ENCODE measurements at regions not wholly inside any gene's neighbourhood (a gene's known extent, or its start where the extent isn't known, plus 50 kb on each side); places are given as distances from the start of the nearest gene placed in this dataset.

- no peak for DNase-seq
Observed at GRCh38 chr15:37720267-37720666, 214.2 kb upstream of the TMCO5A start.

GRCh38 chr15:37731146-37731746, 203.2 kb upstream of the TMCO5A start:
- DNase-seq: no peak

- no peak for DNase-seq
Observed at GRCh38 chr15:37733628-37734027, 200.8 kb upstream of the TMCO5A start.

DNA sequence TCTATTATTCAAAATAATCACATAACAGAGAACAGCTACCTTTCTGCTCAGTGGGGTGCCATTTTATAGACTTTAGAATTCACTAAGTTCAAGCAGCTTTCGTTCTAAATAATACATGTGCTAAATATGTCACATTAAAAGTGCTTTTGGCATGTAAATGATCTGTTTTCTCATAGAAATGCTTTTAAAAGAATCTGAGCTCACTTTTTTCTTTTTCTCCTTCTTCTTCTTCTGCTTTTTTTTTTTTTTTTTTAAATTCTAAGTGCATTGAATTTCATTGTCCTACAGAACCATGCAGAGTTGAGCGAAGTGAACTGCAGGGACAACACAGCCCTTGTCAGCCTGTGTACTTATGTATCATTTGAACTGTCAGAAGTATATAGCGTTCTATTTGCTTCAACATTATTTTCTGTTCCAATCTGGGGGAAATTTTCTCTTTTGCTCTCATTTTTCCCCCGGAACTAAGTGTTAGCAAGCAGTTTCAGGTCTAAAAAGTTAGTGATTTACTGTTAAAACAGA, 193.8 kb upstream of the TMCO5A start:
- no peak for DNase-seq

GRCh38 chr15:37743826-37744225, 190.6 kb upstream of the TMCO5A start:
- no peak for DNase-seq

DNA sequence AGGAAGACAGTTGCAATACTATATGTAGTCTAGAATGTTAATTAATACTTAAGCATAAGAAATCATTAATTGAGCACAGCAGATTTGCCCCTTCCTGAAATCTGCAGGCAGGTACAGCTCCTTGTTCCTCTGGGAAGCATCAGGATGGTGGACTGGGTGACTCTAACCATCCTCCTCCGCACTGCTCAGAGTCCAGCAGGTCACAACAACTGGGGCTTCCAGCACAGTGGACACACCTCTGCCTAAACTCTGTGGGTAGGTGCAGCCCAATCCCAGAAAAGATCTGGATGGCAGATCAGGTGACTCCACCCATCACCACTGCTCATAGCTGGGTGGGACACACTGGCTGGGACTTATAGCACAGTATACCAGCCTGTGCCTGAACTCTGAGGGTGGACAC, 189.9 kb upstream of the TMCO5A start:
- DNase-seq: no peak

DNA sequence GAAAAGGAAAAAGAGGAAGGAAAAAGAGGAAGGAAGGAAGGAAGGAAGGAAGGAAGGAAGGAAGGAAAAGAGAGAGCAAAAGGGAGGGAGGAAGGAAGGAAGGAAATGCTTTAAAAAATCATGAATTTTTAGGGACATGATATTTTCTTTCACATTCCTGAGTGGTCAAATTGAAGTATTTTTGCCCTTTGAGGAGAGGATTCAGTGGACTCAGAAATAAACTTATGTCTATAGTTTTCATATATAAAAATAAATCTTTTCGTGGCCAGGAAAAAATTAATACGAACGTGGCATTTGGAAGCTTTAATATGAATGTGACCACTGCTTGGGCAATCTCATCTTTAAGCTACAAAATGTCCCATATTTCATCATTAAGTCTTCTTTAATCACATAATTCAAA, 183.0 kb upstream of the TMCO5A start:
- DNase-seq: no peak

DNA sequence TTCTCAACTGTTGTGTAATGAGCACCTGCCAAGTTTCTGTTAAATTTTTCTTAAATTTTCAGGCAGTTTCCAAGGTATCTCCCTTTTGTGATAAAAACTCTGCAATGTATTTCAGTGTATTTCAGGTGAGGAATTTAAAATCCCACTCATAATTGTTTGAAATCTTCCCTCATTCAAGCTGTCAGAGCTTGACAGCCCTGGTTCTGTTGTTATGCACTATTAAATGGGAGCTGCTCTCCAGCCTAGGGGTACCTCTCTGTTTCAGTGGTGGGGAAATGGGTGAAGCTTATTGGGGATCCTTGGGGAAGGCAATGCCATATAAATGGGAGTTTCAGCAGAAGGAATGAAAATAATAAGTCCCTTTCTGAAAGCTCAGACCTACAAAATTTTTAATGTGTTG, 178.0 kb upstream of the TMCO5A start:
- DNase-seq: no peak

- DNase-seq: no peak
Observed at GRCh38 chr15:37758412-37758811, 176.0 kb upstream of the TMCO5A start.

DNA sequence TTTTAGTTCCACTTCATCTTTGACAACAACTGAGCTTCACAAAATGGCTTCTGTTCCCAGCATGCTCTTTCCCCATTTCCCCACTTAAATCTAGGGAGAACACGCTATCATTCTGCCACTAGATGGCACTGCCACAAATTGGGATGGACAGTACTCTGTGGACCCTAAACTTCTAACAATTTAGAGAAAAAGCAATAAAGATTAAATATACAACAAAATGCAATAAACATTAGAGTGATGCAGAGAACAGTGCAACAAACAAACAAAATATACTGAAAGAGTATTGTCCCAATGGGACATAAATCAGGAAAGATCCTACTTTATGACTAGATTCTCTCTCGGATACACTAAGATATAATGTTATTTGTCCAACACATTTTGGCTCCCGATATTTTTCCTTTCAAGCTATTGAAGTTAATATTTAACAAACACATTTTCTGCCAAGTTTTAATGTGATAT, 169.7 kb upstream of the TMCO5A start:
- no peak for DNase-seq

DNA sequence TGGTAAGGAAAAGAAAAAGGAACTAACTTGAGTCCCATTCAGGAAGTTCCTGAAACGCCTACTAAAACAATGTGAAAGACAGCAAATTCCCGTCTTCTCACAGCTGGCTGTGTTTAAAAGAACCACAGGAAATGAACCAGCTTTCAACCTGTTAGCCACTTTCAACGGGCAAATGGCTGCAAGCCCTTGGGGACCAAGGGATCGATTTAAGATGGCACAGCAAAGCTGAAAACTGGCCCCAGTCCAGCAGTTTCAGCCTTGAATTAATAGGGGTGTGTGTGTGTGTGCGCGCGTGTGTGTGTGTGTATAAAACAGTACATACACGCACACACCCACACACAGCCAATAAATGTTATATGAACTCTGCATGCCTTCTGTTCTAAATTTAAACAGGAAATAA, 168.7 kb upstream of the TMCO5A start:
- no peak for DNase-seq

- no peak for DNase-seq
Observed at GRCh38 chr15:37767841-37768455, 166.5 kb upstream of the TMCO5A start.

GRCh38 chr15:37771465-37771864, 163.0 kb upstream of the TMCO5A start:
- DNase-seq: no peak

DNA sequence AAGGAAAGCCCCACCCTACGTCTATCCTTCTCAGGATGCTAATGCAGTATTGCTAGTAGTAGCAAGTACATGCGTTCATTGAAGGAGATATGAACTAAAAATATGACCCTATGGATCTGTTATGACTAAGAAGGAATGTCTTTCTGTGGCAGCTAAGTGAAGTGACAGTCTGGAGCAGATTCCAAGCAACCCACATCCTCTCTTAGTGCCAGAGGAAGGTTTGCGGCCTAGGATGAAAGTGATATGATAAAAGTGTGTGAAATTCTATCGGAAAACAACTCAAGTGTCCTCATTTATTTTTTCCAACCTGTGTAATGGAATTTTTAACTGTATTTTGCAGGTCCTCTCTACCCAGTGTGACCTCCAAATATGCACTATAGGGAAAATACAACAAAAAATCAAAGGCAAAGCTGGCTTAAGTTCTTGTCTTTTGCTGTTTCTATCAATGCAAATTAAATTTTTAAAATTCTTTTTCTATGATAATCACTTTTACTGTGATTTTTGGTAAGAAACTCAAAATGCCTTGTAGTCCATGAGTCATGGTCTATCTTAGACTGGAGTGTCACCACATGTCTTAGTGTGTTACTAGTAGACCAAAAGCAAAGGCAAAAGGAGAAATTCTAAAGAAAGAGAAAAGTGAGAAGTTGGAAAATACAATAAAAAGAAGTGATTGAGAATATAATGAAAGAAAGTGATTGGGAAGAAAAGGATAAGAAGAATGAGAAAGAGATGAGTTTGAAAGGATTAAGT, 161.2 kb upstream of the TMCO5A start:
- DNase-seq: no peak

DNA sequence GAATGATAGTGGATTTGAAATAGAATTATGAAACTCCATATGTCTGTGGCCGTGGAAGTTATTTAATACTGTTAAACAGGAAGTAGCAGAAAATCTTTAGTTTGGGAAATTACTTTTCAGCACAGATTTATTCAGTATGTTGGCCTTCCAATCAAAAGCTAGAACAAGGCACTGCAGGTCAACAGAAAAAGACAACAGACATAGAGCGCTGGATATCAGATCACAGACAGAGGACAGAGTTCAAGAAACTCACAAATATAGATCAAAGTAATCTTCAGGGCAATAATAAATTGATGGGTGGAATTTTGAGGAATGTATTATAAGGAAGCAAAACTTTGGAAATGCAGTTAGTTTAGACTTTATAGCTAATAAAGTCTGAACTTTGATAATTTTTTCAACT, 159.5 kb upstream of the TMCO5A start:
- DNase-seq: no peak

DNA sequence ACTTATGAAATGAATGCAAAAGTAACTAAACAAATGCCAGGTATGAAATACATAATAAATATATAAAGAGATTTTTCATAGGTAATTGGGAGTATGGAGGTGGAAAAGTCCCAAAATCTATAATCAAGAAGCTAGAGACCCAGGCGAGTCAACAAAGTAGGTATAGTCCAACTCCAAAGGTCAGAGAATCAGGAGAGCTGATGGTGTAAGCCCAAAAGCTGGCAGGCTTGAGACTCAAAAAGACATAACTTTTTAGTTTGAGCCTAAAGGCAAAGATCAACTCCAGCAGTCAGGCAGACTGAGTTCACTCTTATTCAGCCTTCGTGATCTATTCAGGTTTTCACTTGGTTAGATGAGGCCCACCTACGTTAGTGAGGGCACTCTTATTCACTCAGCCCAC, 157.4 kb upstream of the TMCO5A start:
- DNase-seq: no peak

GRCh38 chr15:37783290-37783689, 151.2 kb upstream of the TMCO5A start:
- DNase-seq: no peak

- DNase-seq: no peak
Observed at GRCh38 chr15:37788330-37788729, 146.1 kb upstream of the TMCO5A start.

- DNase-seq: no peak
Observed at GRCh38 chr15:37788767-37789396, 145.6 kb upstream of the TMCO5A start.

- no peak for DNase-seq
Observed at GRCh38 chr15:37789397-37789786, 145.0 kb upstream of the TMCO5A start.

GRCh38 chr15:37789881-37790280, 144.6 kb upstream of the TMCO5A start:
- no peak for DNase-seq

- no peak for DNase-seq
Observed at GRCh38 chr15:37791693-37792092, 142.7 kb upstream of the TMCO5A start.

- DNase-seq: no peak
Observed at GRCh38 chr15:37792351-37792750, 142.1 kb upstream of the TMCO5A start.

GRCh38 chr15:37793851-37794250, 140.6 kb upstream of the TMCO5A start:
- no peak for DNase-seq

Measured in right hindlimb (tissue), 1 donor.